Activated effector memory CD4-positive, alpha-beta T cell treated with anti-CD3 and anti-CD28 coated beads, Interleukin-2, amount 50 U/mL, for 16 hours (primary cell): ENCODE measurements at regions not wholly inside any gene's neighbourhood (a gene's known extent, or its start where the extent isn't known, plus 50 kb on each side); places are given as distances from the start of the nearest gene placed in this dataset.

Source experiments
- DNase-seq: peaks from one replicate; pipeline ENCODE4 v3.0.0-alpha.2; 2020

DNA sequence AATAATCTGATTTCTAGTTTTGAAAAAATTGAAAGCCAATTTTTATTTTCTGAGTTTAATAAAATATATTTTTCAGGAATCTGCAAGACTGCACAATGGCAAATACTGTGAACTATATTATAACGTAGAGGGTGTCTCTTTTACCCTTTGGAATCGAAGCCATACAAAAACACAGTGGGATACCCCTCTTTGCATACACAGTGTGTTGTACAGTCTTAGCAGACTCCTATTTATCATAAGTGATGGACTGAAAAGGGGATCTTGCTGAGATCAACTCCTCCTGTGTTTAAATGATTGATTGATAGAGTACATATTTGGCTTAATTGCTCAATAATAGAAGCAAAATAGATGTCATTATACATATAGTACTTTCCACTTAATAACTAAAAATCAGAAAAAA lies 981.2 kb downstream of the NSUN3 start:
- DNase-seq, result no peak

DNA sequence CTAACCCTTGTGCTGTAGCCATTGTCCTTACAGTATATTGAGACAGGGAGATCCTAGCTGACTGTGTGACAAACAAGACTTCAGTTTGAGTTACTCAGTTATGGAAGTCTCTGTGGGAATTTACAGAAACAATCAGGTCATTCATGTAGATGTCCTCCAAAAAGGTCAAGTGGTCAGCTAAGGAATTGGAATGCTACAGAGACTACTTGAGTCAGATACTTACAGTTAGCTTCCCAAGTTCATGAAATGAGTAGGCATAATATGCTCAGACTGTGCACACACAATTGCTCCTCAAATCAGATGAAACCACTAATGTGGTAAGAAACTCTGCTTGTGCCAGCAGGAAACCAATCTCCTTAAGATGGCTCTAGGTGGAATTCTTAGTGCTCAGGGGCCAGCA lies 985.7 kb downstream of the NSUN3 start:
- no peak for DNase-seq

DNA sequence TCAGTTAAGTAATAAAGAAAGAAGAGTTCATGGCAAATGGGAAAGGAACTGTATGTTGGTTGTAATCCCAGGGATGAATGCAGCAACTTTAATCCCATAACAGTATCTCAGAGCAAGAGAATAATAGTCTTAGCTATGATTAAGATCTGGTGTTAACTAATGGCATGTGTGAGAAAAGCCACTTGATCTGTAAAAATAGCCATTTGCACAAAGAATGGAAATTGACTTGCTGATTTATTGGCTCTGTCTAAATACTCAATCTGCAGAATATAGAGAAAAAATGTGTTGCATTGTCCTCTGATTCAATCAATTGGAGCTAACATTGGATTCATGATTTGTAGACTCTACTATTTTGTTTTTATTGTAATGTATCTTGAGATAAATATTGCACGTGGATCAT lies 987.0 kb downstream of the NSUN3 start:
- DNase-seq, result no peak

DNA sequence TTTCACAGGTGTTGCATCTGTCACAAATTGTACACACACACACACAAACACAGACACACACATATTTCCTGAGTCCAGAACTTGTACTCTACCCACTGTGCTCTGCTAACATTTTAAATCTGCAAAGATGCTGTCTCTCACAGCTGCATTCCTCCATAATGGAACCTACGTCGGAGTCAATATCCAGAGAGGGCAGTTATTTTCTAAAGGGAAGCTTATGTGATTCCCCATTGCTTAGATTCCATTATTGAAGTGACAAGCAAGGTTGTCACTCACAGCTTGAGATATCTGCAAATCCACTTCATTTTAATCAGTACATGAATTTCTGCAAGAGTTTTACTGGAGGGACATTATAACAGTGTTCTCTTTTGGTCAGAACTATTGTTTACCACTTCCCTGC lies 992.4 kb downstream of the NSUN3 start:
- no peak for DNase-seq

DNA sequence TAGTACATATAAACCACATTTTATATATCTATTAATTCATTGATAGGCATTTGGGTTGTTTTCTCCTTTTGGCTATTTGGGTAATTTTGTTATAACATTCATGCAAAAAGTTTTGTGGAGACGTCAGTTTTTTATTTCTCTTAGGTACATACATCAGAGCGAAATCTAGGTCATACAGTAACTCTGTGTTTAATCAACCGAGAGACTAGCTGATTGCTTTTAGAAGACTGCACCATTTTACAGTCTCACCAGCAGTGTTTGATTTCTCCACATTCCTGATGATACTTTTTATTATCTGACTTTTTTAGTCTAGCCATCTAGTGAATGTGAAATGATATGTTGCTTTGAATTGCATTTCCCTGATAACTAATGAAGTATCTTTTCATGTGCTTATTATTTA lies 1019.3 kb downstream of the NSUN3 start:
- DNase-seq, result no peak

DNA sequence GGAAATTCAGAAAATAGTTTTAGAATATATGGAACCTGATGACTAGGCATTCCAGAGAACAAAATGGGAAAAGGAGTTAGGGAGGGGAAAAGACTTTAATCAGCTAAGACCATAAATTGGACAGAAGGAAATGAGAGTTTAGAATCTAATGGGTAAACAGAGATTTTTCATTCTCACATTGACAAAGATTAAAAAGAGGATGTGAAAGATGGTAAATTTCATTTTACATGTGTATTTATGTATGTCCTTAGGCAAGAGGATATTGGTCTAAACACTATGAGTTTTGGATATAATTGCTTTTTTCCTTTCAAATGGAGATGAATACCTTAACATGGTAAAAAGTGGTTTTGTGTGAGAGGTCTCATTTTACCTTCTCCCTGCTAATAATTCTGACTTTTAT lies 1021.9 kb downstream of the NSUN3 start:
- no peak for DNase-seq

DNA sequence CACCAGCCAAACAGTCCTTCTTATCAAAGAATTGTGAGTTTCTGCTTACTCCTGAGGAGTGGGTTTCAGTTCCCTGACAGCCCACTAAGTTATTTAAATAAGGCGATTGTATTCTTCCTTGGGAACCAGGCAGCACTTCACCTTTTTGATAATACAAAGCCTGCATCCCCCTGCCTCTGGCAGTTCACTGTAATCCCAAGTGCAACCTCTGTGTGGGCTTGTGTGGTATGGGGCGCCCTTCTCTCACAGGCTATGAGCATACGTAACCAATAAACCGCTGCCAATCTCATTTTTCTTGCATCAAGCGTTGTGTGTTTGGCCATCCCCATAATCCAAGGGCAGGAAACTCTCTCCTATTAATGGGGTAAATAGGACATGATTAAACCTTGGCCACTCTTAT lies 1025.6 kb downstream of the NSUN3 start:
- no peak for DNase-seq

DNA sequence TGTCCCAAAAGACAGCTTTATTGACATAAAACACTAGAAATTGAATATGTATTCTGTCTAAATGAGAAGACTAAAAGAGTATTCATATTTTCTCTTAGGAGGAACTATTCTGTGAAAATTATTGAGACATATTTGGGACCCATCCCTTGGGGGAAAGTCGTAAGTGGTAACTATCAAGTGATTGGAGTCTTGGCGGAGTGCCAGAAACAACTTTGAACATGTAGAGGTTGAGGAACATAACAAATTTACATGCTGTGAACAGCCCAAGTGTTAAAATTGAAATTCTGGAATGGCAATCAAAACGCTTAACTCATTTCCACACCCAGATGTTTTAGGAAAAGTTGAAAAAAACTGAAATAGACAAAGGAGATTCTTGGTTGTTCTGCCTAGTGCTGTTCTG lies 1034.6 kb downstream of the NSUN3 start:
- no peak for DNase-seq

DNA sequence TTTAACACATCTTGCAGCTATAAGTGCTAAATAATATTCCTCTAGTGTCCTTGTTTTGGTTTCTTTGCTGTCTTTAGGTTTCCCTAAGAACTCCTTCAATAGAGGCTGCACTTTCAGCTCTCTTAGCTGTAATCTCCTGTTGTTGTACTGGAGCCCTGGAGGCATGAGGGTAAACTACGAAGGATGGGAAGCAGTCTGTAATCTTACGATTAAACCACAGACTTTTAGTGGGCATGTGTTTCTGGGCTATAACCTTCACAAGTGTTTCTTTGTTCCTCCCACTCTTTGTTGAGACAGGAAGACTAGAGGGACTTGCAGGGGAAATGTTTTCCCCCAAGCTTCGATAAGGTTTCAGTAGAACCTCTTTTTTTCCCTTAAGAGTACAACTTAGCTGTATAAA lies 1058.1 kb downstream of the NSUN3 start:
- no peak for DNase-seq

DNA sequence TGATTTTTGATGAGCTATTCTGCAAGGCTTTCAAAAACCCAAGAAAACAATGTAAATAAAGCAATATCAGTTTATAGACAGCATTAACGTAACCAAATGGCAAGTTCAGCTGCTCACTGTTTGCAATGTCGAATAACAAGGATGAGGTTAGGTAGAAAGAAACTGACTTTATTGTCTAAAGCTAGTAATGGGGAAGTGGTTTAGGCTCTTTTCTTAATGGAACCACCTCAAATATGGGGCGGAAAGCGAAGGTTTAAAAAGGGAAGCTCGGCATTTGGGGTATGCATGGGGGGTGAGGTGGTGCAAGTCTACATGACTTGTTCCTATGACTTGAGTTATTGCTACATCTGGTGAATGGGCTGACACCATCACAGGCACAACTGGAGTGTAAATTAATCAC lies 1060.2 kb downstream of the NSUN3 start:
- no peak for DNase-seq

DNA sequence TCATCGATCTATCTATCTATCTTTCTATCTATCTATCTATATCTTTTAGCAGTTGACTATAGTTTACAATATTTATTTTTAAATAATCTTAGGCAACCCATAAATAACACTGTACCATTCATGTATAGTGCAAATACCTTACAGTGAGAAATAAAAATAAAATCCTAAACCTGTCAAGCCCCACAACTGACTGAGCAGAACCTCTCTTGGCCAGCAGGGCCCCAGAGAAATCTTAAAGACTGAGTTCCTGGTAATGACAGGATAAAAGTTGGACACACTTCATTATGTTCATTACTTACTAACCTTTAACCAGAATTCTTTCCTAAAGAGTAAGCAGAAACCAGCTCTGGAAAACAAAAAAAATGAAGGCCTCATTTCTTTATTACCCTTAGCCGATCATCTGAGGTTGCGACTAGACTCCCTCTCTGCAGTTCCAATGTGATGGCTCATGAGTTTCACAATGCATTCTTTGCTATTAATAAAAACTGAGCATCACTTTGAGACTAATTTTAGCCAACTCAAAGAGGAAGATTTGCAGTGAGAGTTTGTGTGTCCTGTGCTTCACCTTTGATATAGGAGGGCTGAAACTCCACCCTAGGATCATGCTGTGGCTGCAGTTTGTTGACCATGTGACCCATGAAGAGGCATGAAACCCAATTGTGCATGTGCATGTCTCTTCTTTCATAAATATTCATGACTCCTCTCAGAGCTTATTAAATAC lies 1072.0 kb downstream of the NSUN3 start:
- no peak for DNase-seq

DNA sequence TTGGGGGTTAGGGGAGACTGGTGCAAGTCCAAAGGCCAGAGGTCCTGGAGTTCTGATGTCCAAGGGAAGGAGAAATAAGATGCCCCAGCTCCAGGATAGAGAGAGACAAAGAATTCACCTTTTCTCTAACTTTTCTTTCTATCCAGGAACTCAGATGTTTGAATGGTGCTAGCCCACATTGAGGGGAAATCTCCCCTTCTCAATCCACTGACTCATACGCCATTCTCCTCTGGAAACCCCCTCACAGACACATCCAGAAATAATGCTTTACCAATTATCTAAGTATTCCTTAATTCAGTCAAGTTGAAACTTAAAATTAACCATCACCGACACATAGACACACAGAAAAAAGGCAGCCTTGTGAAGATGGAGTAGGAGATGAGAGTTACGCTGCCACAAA lies 1085.2 kb downstream of the NSUN3 start:
- no peak for DNase-seq

DNA sequence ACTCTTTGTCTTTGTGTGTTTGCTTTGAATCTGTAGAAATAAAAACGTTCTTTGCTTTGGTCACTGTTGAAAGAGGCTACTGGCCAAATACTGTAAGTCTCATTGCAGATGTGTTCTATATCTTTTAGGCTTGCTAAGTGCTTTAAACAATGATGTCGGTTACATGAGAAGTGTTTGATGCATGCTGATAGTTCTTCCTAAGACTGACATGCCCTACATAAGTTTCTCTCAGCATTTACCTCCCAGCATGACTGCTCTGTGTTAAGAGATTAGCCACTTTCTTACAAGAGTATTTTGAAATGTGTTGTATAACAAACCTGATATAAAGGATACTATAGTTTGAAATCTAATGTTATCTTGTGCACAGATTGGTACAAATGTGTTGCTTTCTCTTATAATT lies 1088.7 kb downstream of the NSUN3 start:
- DNase-seq, result no peak

DNA sequence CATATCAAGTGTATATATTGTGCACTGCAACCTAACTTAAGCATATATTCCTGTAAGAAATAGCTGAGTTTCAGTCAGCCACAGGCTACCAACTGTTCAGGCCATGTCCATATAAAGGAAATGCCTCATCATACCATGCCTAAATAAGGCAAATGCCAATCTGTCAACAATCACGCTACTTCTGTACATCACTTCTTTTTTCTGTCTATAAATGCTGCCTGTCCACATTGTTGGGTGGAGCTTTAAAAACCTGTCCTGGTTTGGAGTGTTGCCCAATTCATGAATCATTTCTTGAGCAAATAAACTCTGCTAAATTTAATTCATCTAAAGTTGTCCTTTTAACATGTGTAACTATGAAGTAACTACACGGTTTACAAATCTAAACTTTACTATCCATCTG lies 1091.9 kb downstream of the NSUN3 start:
- DNase-seq, result no peak

DNA sequence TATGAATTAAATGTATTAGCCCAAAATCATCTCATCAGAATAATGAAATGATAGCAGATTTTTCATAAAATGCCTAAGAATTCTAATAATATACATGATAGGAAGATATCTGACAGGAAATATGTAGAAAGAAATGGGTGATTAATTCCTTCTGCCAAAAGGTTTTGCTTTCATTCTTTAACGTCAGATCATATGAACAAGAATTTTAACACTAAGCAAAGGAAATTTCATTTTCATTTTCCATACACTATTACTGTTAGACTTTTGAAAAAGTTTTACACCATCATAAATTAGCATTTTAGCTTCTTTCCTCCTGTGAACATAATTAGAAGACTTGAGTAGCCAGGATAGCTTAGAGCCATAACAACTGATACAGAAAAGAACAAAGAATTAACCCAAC lies 1099.9 kb downstream of the NSUN3 start:
- no peak for DNase-seq

DNA sequence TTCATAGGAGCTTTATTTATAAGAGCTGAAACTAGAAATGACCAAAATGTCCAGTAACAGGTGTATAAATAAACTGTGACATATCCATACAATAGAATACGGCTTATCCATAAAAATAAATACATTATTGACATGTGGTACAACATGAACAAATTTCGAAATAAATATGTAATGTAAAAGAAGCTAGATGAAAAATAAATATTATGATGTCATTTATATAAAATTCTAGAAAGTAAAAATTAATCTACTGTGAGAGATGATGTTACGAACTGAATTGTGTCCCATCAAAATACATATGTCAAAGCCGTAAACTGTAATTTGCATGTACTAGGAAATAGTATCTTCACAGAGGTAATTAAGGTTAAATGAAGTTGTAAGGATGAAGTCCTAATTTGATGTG lies 1104.9 kb downstream of the NSUN3 start:
- DNase-seq, result no peak

DNA sequence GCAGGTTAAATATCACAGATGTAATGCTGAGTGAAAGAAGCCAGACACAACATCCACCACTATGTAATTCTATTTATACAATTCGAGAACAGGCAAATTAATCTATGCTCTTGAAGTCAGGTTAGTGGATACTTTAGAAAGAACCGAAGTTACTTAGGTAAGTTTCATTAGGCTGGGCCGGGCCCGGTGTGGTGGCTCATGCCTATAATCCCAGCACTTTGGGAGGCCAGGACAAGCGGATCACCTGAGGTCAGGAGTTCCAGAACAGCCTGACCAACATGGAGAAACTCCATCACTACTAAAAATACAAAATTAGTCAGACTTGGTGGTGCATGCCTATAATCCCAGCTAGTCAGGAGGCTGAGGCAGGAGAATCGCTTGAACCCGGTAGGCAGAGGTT lies 1105.7 kb downstream of the NSUN3 start:
- DNase-seq, result no peak

DNA sequence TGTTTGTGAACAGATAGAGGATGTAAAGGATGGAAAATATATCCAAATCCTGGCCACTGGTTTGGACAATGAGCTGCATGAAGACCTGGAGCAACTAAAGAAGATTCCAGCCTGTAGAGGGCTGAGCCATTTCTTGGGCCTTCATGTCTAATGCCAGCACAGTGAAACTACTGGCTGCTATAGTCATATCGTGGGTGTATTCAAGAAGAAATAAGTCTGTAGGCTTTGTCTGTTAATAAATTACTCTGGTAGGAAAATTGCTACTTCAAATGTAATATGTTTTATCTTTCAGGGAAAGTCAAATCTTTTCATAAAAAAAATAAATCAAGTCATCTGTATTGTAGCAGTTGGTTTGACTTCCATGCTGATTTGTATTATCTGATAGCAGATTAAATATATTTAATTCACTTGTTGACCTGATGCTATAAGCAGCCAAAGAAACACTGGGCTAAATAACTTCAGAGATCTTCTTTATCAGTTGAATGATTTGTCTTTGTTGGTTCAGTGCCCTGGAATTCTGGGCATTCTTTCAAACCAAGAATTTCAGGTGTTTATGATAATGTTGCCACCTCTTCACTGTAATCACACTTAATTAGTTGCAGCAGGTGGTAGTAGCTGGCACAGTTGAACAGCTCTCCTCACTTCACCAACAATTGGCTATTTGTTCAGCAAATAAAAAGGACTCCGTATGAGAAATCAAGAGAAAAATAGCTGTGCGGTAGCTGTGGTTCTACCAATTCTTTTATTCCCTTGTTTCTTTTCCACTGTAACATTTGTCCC lies 1109.5 kb downstream of the NSUN3 start:
- no peak for DNase-seq

DNA sequence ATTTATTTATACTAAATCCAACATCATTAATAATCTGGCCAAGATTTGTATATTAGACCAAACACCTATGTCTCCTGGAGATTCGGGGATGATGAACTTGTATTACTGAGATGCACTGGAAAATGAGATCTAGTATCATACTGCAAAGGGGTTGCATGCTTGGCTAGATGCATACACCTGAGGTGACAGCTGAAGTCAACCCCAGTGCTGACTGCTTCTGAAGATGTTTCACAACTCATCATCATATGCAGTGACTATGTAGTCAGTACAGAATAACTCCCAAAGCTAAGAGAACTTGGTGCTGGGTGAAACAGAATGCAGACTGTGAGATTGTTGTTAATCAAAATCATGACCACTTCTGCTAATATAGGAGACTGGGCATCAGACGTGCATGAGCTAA lies 1114.2 kb downstream of the NSUN3 start:
- DNase-seq, result no peak

DNA sequence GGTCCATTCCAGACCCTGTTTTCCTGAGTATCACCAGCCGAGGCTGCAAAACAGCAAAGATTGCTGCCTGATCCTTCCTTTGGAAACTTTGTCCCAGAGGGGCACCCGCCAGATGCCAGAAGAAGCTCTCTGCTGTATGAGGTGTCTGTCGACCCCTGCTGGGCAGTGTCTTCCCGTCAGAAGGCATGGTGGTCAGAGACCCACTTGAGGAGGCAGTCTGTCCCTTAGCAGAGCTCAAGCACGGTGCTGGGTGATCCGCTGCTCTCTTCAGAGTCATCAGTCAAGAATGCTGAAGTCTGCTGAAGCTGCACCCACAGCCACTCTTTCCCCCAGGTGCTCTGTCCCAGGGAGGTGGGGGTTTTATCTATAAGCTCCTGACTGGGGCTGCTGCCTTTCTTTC lies 1121.2 kb downstream of the NSUN3 start:
- no peak for DNase-seq

DNA sequence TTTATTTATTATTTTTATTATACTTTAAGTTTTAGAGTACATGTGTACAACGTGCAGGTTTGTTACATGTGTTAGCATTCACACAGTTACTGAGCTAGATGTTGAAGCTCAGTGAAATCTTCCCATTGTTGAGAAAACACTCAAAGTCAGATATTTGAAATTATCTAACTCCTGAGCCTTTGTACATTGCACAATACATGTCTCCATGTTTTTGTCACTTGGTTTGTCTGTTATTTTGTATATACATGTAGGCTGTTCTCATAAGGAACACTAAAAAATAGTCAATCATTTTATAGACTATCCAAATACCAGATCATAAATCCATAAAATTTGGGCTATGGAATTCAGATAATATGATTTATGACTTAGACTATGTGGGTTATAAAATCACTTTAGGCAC lies 1126.5 kb downstream of the NSUN3 start:
- no peak for DNase-seq

DNA sequence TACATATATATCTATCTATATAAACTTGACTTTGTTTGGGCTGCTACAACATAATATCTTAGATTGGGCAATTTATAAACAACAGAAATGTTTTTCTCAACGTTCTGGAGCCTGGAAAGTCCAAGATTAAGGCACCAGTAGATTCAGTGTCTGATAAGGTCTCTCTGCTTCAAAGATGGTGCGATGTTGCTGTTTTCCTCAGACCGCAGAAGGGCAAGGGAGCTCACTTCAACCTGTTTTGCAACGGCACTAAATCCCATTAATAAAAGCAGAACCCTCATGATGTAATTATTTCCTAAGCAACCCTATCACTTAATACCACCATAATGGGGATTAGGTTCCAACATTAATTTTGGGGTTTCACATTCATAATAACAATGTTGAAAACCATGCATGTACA lies 1134.8 kb downstream of the NSUN3 start:
- no peak for DNase-seq

DNA sequence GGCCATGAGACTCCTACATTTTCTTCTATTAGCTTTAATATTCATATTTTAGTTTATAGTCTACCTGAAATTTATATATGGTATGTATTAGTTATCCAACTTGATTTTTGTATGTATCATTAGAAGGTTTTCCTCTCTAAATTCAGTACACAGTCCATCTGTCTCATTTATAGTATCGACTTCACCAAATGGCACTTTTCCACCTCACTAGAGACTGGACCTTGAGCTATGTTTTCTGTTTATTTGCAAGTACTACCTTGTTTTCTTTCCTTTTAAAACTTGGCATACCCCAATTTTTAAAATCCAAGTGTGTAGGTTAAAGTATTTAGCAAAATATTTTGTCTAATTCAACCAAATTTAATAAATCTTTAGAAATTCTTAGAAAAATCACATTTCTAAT lies 1137.5 kb downstream of the NSUN3 start:
- no peak for DNase-seq

DNA sequence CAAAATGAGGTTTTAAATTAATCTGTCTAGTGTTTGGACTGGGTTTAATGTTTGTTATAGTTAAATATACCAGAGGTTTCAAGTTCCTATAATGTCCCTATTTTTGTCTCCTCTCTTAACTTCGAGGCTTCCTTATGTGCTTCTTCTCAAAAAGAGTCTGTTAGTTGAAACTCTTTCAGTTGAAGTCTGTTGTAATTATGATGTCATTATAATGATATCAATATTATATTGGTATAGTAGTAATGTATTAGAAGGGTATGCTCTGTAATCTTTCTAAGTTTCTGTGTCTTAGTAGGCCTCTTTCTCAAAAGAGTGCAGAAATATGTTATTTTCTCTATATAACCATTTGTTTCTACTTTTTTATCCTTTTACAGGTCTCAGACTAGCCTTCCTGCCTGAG lies 1148.0 kb downstream of the NSUN3 start:
- no peak for DNase-seq

DNA sequence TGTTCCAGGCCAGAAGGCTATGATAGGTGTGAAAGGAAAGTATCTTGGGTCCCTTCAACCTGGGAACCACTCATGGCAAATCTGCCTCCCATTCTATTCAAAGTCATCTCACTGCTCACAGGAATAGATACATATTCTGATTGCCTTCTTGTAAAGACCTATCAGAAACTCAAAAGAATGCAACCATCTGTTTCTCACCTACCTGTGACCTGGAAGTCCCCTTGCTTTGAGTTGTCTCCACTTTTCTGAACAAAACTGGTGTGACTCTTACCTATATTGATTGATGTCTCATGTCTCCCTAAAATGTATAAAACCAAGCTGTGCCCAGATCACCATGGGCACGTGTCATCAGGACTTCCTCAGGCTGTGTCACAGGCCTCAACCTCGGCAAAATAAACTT lies 1149.3 kb downstream of the NSUN3 start:
- no peak for DNase-seq
